Activated CD8-positive, alpha-beta memory T cell treated with anti-CD3 and anti-CD28 coated beads for 36 hours (primary cell): ENCODE measurements at regions not wholly inside any gene's neighbourhood (a gene's known extent, or its start where the extent isn't known, plus 50 kb on each side); places are given as distances from the start of the nearest gene placed in this dataset.

Experiments used
- CTCF ChIA-PET: fragments of 350-600 bp; sonication (Branson Sonifier 250); formaldehyde crosslinking; loops from one replicate; lab custom pipeline; 2021; ENCODE audit warnings: antibody characterized with exemption; lab: Charles Lee
- POLR2A ChIA-PET: fragments of 350-600 bp; sonication (Branson Sonifier 250); formaldehyde crosslinking; loops from one replicate; lab custom pipeline; 2021; ENCODE audit warnings: antibody characterized with exemption; lab: Charles Lee

DNA sequence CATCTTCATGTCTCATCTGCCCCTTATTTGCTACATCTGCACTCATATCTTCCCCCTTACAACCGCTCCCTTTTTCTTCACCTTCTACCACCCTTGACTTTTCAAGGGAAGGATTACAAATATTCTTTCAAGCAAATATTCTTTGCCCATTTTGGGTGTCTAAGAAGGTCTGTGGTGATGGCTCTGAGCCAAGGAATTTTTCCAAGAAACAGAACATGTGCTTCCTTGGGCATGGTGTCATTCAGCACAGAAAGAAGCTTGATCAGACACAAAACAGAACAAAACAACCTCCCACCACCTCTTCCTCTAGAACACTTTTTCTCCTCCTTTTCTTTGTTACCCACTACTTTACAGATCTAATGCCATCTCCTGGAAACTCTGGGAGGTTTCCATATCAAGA is 313.7 kb downstream of the SATB2 start:
- CTCF ChIA-PET, result no interaction called here
- POLR2A ChIA-PET, result no interaction called here

DNA sequence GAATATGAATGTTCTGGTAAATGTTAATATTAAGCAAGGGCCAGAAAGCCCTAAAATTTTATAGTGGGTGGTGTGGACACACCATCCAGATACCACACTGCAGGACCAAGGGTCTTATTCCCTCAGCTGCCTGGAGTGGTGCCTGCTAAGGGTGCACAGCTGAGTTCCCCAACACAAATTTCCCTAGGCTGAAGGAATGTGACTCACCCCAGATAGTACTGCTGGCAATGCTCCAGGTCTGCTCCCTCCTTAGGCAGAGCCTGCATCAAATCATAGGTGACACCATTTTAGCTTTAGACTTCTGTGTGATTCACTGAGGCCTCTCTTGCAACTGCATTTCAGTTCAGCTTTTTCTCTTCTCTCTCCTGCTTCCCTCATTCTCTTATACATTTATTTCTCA is 321.1 kb downstream of the SATB2 start:
- POLR2A ChIA-PET, result no interaction called here
- CTCF ChIA-PET, result no interaction called here

DNA sequence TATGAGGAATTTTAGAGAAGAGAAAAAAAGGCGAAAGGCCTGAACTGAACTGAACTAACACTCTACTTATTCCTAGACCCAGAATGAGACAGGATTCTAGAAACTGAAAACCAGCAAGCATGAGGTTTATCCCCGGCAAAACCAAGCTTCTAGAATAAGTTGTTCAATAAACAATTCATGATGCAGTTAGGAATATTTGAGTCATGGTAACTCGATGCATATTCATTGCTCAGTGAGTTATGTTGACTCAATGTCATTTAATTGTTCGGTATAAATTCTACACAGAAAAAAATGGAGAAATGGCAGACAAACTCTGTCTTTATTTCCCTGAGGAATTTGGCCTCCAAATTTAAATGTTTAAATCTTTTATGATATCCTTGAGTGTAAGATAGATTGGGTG is 321.5 kb downstream of the SATB2 start:
- ChIA-PET POLR2A (no interaction called here), CTCF (no interaction called here)

DNA sequence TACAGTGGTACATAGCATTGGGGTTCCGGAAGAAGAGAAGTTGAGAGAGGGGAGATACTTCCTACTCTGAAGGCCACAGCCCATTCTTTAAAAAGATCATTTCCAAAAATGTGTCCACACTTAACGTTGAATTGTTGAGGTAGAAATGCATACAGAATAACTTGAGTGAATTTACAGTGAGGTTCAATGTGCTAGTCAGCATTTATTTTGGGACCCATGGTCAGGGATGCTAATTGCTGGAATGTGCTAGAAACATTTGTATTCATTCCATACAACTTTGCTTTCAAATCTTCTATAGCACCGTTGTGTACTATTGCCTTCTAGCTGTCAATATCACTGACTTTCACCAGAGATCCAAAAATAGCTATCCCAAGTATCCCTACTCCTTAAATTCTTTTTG is 325.9 kb downstream of the SATB2 start:
- POLR2A ChIA-PET, result no interaction called here
- CTCF ChIA-PET, result no interaction called here

DNA sequence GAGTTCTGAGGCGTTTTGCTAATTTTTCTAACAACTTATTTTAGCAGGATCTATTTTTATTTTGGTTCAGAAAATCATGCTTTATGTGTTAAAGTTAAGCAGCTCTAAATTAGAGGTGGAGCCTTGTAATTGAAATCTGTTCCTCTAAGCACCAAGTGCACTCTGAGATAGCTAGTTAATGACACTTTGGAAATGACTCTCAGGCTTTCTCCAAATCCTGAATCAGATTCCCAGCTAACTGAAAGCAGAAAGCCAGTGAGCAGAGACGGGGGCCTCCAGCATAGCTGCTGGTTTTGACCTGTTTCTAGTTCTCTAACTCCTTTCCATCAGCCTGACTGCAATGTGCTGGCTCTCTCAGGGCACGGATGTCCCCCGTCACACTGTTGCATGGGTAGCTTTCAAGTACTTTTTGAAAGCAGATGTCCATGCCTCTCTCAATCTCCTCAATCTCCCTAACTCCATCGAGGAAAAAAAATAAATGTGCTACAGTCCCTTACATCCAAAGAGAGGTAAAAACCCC is 326.5 kb downstream of the SATB2 start:
- POLR2A ChIA-PET, result no interaction called here
- CTCF ChIA-PET, result no interaction called here

DNA sequence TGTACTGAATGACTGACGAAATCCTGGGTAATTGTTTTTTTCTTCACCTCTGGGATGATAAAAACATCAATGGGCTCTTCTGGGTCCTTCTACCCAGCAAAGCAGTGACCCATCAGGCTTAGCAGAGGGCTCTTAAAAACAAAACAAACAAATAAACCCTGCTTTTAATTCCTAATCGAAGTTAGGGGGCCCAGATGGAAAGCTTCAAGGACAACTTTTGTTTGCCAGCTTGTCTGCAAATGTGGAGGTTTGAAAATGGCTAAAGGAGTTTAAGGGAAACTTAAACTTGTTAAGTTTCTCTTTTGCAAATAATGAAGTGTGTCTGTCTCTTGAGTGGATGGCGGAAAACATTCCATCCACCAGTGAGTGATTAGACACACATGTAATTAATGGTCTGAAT is 327.2 kb downstream of the SATB2 start:
- POLR2A ChIA-PET, result no interaction called here
- CTCF ChIA-PET, result no interaction called here

DNA sequence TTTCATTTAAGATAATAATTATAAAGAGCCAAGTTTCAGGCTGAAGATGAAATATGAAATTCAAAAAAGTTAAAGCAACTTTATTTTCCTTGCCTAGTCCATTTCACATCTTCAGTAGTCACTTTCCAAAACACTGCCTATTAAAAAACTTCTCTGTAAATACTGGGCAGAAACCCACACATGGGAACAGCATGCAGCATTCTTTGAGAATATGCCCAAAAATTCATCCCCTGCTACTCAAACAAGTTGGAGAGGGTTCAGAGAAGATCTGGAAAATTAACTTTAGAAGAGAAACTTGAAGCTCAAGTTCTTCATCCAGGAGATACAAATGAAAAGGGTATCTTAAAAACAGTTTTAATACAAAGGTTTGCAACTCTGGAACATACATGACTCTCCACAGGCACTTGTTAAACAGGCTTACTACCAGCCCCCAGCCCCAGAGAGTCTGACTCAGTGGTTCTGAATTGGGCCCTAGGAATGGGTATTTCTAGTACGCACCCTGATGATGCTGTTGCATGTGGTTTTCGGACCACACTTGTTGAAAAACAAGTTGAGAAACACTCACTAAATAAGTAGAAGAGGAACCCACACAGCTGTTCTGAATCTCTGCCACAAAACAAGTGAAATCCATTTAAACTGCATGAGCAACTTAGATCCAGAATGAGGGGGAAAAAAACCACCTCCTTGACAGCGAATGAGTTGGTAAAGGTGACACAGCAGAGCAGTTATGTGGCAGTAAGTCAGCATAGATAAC is 329.1 kb downstream of the SATB2 start:
- CTCF ChIA-PET, result no interaction called here
- POLR2A ChIA-PET, result no interaction called here

DNA sequence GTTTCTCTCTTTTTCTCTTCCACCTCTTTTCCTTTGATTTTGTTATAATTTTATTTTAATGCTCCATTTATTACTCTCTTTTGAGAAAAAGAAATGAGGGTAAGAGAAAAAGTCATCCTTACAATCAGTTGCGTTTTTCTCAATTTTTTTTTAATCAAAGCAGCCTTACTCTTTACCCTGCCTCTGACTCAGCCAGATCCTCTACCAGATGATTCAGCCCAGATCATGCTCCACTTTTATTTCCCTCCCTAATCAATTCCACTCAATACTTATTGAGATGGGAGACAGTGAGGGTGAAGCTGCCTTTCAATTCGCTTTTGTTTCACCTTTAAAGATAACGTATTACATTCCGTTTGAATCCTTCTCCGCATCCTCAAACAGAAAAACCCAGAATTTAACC is 337.9 kb downstream of the SATB2 start:
- ChIA-PET CTCF (no interaction called here), POLR2A (no interaction called here)

DNA sequence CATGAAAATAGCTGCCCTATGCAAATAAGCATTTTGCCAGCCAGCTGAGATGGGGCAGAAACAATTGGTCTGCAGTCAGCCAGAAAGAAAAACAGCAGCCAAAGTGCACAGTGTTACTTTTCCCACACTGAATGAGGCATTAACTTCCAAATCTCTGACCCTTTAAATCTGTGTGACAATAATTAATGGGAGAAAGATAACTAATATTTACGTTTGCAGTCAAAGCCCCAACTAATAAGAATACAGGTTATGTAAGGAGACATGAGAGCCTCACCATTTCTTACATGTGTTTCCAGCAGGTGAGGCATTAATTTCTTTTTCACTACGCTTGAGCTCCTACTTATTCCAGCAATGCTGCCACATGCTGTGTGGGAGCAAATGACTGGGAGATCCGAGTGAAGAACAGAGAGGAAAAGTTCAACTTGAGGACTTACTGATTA is 339.0 kb downstream of the SATB2 start:
- ChIA-PET CTCF (no interaction called here), POLR2A (no interaction called here)

DNA sequence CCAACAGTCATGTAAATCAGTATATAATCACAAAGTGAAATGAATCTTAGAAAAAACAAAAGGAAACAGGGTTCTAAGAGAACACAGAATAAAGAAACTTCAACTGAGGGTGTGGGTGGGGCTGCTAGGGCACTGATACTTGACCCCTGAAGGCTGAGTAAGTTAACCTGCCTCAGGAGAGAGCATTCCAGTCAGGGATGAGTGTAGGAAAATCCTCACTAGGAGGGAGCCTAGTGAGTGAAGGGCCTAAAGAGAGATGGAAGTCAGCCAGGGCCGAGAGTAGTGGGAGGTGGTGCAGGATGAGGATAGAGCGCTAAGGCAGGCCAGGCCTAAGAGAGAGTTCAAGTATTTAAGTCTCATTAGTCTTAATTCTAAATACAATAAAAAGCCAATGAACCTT is 342.6 kb downstream of the SATB2 start:
- POLR2A ChIA-PET, result no interaction called here
- CTCF ChIA-PET, result no interaction called here

DNA sequence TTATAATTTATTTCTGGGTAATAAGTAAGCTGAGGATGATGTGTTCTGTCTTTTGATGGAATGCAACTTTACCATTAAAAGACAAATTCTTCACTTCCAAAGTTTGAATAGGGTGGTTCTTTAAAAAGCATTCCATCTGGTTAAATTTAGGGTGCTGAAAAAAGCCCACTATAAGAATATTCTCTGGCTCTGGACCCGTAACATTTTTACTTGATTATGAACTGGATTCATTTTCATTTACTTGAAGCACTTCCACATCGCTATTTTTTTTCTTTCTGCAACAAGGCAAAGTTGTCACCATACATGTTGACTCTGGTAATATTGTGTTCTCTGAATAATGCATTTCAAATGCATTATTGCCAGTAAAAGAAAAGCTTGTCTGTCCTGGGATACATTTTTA is 344.6 kb downstream of the SATB2 start:
- CTCF ChIA-PET, result no interaction called here

DNA sequence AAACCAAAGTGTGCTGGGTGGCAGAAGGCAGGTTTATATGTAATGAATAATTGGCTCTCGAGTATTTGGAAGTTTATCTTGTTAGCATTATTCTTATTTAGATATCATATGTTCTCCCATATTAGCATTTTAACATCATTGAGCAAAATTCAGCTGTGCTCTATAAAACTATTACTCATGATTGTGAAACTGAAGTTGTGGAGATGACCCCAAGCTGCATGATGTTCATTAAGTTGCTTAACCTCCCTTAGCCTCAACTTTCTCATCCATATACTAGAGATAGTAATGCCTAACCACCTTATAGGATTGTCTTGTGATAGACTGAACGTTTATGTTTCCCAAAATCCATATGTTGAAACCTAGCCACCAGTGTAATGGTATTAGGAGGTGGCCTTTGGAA is 346.3 kb downstream of the SATB2 start:
- POLR2A ChIA-PET, result no interaction called here

More for the DNA sequence above, 344.6 kb downstream of the SATB2 start:
- POLR2A ChIA-PET, result no interaction called here

DNA sequence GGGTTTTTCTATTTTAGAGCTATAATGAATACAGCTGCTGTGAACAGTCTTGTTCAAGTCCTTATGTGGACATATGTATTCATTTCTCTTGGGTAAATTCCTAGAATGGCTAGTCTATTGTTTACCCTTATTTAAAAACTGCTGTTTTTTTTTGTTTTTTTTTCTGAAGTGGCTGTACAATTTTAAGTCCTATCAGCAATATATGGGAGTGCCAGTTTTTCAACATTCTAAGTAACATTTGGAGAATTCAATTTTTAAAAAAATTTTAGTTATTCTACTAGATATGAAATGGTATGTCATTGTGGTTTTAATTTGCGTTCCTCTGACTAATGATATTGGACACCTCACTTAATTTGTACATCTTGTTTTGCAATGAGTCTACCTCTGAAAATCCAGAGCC is 349.7 kb downstream of the SATB2 start:
- CTCF ChIA-PET, result no interaction called here
- POLR2A ChIA-PET, result no interaction called here

More for the DNA sequence above, 346.3 kb downstream of the SATB2 start:
- CTCF ChIA-PET, result no interaction called here

DNA sequence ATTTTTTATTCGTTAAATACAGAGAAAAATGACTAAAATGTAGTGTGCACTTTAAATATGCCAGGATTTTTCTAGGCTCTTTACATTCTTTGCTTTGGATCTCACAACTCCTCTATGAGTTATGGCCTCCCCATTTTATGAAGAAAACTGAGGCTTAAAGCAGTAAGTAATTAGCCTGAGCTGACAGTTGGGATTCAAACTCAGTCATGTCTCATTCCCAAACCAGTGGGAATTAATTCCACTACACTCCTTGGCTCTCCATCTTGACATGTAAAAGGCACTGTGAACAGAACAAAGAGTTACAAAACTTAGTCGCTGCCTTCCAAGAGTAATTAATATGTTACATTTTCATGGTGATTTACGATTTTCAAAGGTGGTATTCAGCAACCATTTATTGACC is 351.9 kb downstream of the SATB2 start:
- CTCF ChIA-PET, result no interaction called here
- POLR2A ChIA-PET, result no interaction called here

DNA sequence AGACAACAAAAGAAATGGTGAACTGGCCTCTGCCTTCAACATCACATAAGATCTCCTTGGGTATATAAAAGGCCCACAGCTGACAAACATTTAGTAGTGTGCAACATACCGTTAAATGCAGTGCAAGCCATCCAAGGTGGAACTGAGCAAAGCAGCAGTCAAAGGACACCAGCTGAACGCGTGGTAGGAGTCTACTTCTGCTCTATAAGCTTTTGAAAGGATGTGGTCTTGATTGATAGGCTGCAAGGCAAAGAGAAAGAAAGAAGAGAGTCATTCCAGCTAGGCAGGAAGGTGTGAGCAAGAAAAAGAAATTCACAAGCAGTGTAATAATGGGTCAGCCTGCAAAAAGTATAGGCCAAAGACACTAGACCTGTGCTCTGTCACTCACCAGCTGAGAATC is 356.3 kb downstream of the SATB2 start:
- CTCF ChIA-PET, result no interaction called here
- POLR2A ChIA-PET, result no interaction called here

DNA sequence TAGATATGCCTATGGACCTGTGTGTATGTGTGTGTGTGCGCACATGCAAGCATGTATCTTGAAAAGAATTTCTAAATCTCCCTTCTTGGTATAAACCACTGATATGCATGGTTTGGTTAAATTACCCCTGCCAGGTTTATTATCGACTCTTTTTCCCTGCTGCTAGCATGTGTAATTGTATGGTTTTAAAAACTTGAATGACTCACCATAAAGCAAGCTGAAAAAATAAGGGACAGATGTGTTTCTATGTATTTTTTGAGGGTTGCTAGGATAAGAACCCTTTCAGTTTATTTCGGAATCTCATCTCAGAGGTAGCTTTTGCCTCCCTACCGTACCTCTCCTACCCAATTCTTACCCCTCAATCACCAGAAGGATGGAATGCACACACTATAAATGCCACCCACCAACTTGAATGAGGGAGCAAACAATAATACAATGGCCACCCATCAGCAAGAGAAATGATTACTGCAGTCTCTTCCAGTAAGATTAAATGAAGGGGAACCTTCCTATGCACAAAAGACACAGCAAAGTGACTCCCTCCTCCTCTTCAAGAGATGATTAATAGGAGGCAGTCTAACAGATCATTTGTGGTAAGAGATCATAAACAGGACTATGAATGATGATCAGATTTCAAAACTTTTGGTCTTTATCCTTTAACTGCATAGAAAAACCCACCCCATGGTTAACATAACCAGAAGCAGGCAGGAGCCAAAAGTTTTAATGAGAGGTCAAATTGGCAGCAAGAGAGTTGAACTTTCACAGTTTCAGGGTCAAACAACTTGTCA is 357.2 kb downstream of the SATB2 start:
- ChIA-PET POLR2A (no interaction called here), CTCF (no interaction called here)

DNA sequence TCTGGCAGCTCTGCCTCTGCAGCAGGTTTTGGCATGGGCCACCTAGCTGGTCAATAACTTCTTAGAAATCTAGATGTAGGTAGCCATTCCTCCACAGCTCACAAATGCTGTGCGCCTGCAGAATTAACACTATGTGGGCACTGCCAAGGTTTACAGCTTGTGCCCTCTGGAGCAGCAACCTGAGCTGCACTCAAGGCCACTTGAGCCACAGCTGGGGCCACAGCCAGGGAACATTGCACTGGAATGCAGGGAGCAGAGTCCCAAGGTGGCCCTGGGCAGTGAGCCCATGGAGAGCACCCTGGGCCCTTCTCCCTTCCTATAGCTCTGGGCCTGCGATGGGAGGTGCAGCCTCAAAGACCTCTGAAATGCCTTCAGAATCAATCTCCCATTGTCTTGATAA is 365.3 kb downstream of the SATB2 start:
- CTCF ChIA-PET, result no interaction called here
- POLR2A ChIA-PET, result no interaction called here

DNA sequence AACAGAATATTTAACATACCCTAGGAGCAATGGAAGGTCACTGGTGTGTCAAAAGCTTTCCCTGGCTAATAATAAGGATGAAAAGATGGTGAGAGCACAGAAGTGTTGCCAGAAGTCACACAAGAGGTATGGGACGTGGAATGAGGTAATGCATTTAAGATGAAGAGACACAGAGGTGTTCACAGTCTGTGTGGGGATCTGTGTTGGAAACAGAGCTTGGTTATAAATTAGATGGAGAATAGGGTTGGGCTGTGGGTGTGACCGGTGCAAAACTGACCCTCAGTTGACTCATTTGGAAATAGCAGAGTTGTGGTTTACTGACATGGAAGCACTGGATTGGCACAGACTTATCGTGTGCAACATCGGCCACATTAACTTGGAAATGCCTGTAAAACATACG is 372.5 kb downstream of the SATB2 start:
- ChIA-PET POLR2A (no interaction called here), CTCF (no interaction called here)

DNA sequence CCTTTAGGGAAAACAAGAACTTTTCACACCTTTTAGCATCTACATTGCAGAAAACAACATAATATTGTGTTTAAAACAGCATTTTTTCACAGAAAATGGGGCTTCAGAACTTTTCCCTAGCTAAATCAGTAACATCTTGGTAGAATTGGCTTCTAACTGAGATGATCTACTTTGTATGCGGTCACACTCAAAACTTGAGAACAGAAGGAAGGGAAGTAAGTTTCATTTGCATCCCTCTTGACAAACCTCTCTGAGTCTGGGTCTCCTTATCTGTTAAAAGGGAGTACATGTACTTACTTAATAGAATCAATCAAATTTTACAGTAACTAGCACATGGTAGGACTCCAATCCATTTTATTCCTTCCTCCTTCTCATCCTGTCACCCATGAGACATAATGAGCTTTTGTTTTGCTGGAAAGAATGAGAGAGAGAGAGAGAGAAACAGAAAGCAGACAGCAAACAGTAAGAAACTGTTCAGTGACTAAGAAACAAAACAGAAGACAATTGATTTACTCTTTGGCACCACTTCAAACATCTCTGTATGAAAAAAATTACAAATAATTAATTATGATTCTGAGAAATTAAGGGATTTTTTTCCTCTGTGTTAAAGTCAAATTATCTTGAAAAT is 387.3 kb downstream of the SATB2 start:
- POLR2A ChIA-PET, result no interaction called here
- CTCF ChIA-PET, result no interaction called here

DNA sequence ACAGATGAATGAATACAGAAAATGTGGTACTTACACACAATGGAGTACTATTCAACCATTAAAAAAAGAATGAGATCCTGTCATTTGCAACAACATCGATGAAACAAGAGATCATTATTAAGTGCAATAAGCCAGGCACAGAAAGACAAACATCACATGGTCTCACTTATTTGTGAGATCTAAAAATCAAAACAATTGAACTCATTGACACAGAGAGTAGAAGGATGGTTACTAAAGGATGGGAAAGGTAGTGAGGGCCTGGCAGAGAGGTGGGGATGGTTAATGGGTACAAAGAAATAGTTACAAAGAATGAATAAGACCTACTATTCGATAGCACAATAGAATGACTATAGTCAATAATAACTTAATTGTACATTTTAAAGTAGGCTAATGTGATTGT is 393.5 kb downstream of the SATB2 start:
- POLR2A ChIA-PET, result no interaction called here
- CTCF ChIA-PET, result no interaction called here

DNA sequence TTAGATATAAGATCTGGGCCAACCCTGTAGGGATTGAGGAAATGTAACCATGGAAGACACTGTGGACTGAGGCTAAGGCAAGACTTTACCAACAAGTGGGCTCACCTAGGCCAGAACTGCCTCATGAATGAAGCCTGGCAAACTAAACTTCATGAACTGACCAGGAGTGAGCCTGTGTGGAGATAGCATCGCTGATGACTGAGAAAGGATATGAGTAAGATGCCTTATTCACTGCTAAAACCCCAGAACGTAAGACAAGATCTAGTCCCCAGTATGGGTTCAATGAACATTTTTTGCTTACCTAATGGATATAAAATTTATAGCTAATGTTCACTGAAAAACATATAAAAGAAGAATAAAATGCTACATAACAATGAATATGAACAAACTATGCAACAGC is 399.8 kb downstream of the SATB2 start:
- ChIA-PET POLR2A (no interaction called here), CTCF (no interaction called here)
